Activated CD4-positive, alpha-beta T cell treated with anti-CD3 and anti-CD28 coated beads, Interleukin-2, amount 10 ng/mL, durations not matched to agents 24 days and 14 days (primary cell): ENCODE measurements at regions not wholly inside any gene's neighbourhood (a gene's known extent, or its start where the extent isn't known, plus 50 kb on each side); places are given as distances from the start of the nearest gene placed in this dataset.

Experiments used
- DNase-seq: peaks from one replicate; pipeline ENCODE4 v3.0.0; 2022
- H3K27ac Mint-ChIP-seq: one replicate; pipeline ENCODE4 v1.8.0; 2022; ENCODE audit warnings: mild to moderate bottlenecking, mixed read lengths
- H3K27me3 Mint-ChIP-seq: one replicate; pipeline ENCODE4 v1.8.0; 2022; ENCODE audit warnings: mixed read lengths
- H3K36me3 Mint-ChIP-seq: one replicate; pipeline ENCODE4 v1.8.0; 2022; ENCODE audit warnings: low read depth, mild to moderate bottlenecking, mixed read lengths
- H3K4me1 Mint-ChIP-seq: one replicate; pipeline ENCODE4 v1.8.0; 2021; ENCODE audit warnings: mixed read lengths
- H3K4me3 Mint-ChIP-seq: one replicate; pipeline ENCODE4 v1.8.0; 2022; ENCODE audit warnings: mild to moderate bottlenecking, moderate library complexity, mixed read lengths
- H3K9me3 Mint-ChIP-seq: one replicate; pipeline ENCODE4 v1.8.0; 2021; ENCODE audit warnings: mixed read lengths
- intact Hi-C: fragments of 100-400 bp; cut with micrococcal nuclease; formaldehyde crosslinking; loops from one replicate; pipeline ENCODE4 v1.15.1; 2023

GRCh38 chr12:33672836-33673577, 233.4 kb upstream of the SYT10 start:
- Mint-ChIP-seq H3K4me1 (no peaks in the 10 kb centered on the region), H3K9me3 (no peaks in the 10 kb centered on the region), H3K27ac (no peak overlapping the region), H3K36me3 (no peaks in the 10 kb centered on the region), H3K4me3 (no peak overlapping the region), H3K27me3 (no peaks in the 10 kb centered on the region)
- intact Hi-C loops = no loop called here
- DNase-seq = no peak

DNA sequence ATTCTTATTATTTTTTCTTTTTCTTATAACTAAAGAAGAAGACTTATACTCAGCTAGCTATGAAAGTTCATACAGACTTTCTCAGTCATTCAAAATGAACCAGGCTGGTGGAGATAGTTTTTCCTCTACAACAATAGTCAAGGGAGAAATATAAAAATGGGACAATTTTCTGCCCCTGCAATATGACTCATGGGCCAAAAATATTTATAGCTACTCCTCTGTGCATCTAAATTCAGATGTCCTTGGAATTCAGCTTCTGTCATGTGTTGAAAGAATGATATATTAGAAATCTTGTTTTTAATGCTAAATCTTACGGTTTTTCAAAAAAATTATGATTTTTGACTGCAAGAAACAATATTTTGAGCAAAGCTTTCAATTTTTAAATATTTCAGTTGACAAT, 237.2 kb upstream of the SYT10 start:
- intact Hi-C loops = no loop called here
- DNase-seq = no peak
- H3K4me1 Mint-ChIP-seq = no peaks in the 10 kb centered on the region
- no peaks in the 10 kb centered on the region for H3K27me3 Mint-ChIP-seq
- H3K36me3 Mint-ChIP-seq = no peaks in the 10 kb centered on the region
- H3K9me3 Mint-ChIP-seq = no peaks in the 10 kb centered on the region
- H3K27ac Mint-ChIP-seq = no peak overlapping the region
- H3K4me3 Mint-ChIP-seq = no peak overlapping the region

- H3K27me3 Mint-ChIP-seq = no peaks in the 10 kb centered on the region
- no peak for DNase-seq
- intact Hi-C loops = no loop called here
- H3K4me1 Mint-ChIP-seq = no peaks in the 10 kb centered on the region
- H3K36me3 Mint-ChIP-seq = no peaks in the 10 kb centered on the region
- H3K4me3 Mint-ChIP-seq = no peak overlapping the region
- no peak overlapping the region for H3K27ac Mint-ChIP-seq
- no peaks in the 10 kb centered on the region for H3K9me3 Mint-ChIP-seq
These were observed 238.8 kb upstream of the SYT10 start for GRCh38 chr12:33678221-33678964.

DNA sequence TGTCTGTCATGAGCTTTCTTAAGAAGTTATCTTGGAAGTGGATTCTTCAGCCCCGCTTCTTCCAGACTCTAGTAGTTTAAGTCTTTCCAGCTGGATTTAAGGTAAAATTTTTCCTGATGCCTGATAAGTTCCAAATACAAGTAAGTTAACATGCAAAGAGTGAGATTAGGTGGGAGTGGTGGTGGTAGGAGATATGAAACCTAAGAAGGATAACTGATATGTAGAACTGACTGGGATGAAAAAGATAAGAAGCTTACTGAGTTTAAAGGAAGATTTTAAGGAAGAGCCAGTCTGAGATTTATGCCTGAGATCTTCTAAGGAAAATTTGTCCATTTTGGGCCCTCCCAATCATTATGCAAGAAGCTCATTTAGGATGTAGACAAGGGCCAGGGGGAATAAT, 250.9 kb upstream of the SYT10 start:
- H3K27me3 Mint-ChIP-seq = no peaks in the 10 kb centered on the region
- no peak for DNase-seq
- no peaks in the 10 kb centered on the region for H3K4me1 Mint-ChIP-seq
- no peaks in the 10 kb centered on the region for H3K9me3 Mint-ChIP-seq
- intact Hi-C loops = no loop called here
- H3K27ac Mint-ChIP-seq = no peak overlapping the region
- no peaks in the 10 kb centered on the region for H3K36me3 Mint-ChIP-seq
- no peak overlapping the region for H3K4me3 Mint-ChIP-seq

DNA sequence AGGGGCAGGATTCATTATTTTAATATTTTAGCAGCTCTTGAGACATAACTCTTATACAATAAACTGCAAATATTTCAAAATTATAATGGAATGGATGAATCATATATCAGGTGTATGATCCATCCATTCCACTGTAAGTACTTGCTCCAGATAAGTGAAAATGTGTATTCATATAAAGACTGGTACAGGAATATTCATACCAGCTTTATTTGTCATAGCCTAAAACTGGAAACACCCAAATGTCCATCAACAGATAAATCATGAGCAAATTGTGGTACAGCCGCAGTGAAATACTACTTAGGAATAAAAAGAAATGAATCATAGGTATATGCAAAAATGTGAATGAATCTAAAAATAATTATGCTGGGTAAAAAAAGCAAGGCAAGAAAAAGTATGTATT, 263.6 kb upstream of the SYT10 start:
- Mint-ChIP-seq H3K36me3 (no peaks in the 10 kb centered on the region), H3K4me3 (no peak overlapping the region), H3K4me1 (no peaks in the 10 kb centered on the region), H3K27ac (no peak overlapping the region), H3K9me3 (no peaks in the 10 kb centered on the region), H3K27me3 (no peaks in the 10 kb centered on the region)
- DNase-seq = no peak
- intact Hi-C loops = no loop called here

- Mint-ChIP-seq H3K27ac (no peak overlapping the region), H3K27me3 (no peaks in the 10 kb centered on the region), H3K4me3 (no peak overlapping the region), H3K36me3 (no peaks in the 10 kb centered on the region), H3K9me3 (no peaks in the 10 kb centered on the region), H3K4me1 (no peaks in the 10 kb centered on the region)
- intact Hi-C loops = no loop called here
- DNase-seq = no peak
These were observed 267.3 kb upstream of the SYT10 start for GRCh38 chr12:33706927-33707326.

DNA sequence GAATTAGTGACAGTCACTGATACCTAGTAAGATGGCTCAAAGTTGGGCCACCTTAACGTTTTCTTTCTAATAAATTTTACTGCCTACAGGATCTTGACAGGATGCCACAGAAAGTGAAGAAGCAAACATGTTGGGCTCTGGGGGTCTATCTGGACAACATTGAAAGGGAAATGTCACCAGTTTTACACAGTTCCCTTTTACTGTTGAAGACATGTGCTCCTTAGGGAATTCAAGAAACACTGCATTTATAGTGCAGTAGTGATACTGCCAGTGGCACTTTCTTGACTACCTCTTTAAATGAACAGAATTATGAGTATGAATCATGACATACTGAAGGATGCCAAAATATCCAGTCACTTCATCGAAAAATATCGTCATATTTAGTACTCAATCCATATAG, 269.3 kb upstream of the SYT10 start:
- Mint-ChIP-seq H3K27me3 (no peaks in the 10 kb centered on the region), H3K4me3 (no peak overlapping the region), H3K27ac (no peak overlapping the region), H3K4me1 (no peaks in the 10 kb centered on the region), H3K36me3 (no peaks in the 10 kb centered on the region), H3K9me3 (no peaks in the 10 kb centered on the region)
- DNase-seq = no peak
- intact Hi-C loops = no loop called here

DNA sequence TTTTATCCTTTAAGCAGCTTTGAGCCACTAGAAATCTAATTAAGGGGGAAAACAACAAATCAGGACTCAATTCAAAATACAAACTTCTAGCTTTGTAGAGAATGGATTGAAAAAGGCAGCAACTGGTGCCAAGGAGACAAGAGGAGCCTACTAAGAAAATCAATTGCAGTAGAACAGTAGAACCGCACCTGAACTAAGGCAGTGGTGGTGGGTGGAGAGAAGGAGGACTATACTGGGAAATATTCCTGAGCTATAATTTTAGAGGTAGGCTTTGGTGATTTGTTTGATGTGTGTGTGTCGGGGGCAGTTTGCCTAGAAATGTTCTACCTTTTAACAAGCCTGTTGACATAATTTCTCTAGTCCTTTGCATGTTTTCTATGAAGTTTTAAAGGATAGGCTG, 270.9 kb upstream of the SYT10 start:
- no peak overlapping the region for H3K4me3 Mint-ChIP-seq
- no peak overlapping the region for H3K27ac Mint-ChIP-seq
- intact Hi-C loops = no loop called here
- H3K36me3 Mint-ChIP-seq = no peaks in the 10 kb centered on the region
- no peaks in the 10 kb centered on the region for H3K9me3 Mint-ChIP-seq
- H3K4me1 Mint-ChIP-seq = no peaks in the 10 kb centered on the region
- DNase-seq = no peak
- no peaks in the 10 kb centered on the region for H3K27me3 Mint-ChIP-seq

- intact Hi-C loops = no loop called here
- Mint-ChIP-seq H3K9me3 (no peaks in the 10 kb centered on the region), H3K27ac (no peak overlapping the region), H3K36me3 (no peaks in the 10 kb centered on the region), H3K4me3 (no peak overlapping the region), H3K27me3 (no peaks in the 10 kb centered on the region), H3K4me1 (no peaks in the 10 kb centered on the region)
- no peak for DNase-seq
These were observed 279.0 kb upstream of the SYT10 start for GRCh38 chr12:33718631-33719030.

- Mint-ChIP-seq H3K4me1 (no peaks in the 10 kb centered on the region), H3K27me3 (no peaks in the 10 kb centered on the region)
These were observed 281.9 kb upstream of the SYT10 start for GRCh38 chr12:33721561-33721960.

GRCh38 chr12:33724867-33725266, 285.2 kb upstream of the SYT10 start:
- Mint-ChIP-seq H3K9me3 (peaks cover 5% of the 10 kb centered on the region), H3K4me3 (no peak overlapping the region), H3K27me3 (no peaks in the 10 kb centered on the region), H3K27ac (no peak overlapping the region), H3K36me3 (no peaks in the 10 kb centered on the region), H3K4me1 (no peaks in the 10 kb centered on the region)
- DNase-seq = no peak
- intact Hi-C loops = no loop called here

More at GRCh38 chr12:33721561-33721960, 281.9 kb upstream of the SYT10 start:
- Mint-ChIP-seq H3K4me3 (no peak overlapping the region), H3K36me3 (no peaks in the 10 kb centered on the region), H3K27ac (no peak overlapping the region), H3K9me3 (no peaks in the 10 kb centered on the region)
- intact Hi-C loops = no loop called here
- no peak for DNase-seq

GRCh38 chr12:33734871-33735270, 287.4 kb upstream of the ALG10 start:
- no peaks in the 10 kb centered on the region for H3K4me1 Mint-ChIP-seq
- no peak overlapping the region for H3K4me3 Mint-ChIP-seq
- H3K27ac Mint-ChIP-seq = no peak overlapping the region
- no peaks in the 10 kb centered on the region for H3K36me3 Mint-ChIP-seq
- intact Hi-C loops = no loop called here
- H3K9me3 Mint-ChIP-seq = peaks cover 11% of the 10 kb centered on the region
- no peak for DNase-seq
- H3K27me3 Mint-ChIP-seq = no peaks in the 10 kb centered on the region

GRCh38 chr12:33752854-33753253, 269.4 kb upstream of the ALG10 start:
- Mint-ChIP-seq H3K27me3 (no peaks in the 10 kb centered on the region), H3K36me3 (no peaks in the 10 kb centered on the region), H3K27ac (no peak overlapping the region), H3K4me1 (no peaks in the 10 kb centered on the region), H3K4me3 (no peak overlapping the region), H3K9me3 (no peaks in the 10 kb centered on the region)
- intact Hi-C loops = no loop called here
- DNase-seq = no peak

- H3K27ac Mint-ChIP-seq = no peak overlapping the region
These were observed 264.6 kb upstream of the ALG10 start for GRCh38 chr12:33757701-33758100.

GRCh38 chr12:33759279-33759678, 263.0 kb upstream of the ALG10 start:
- Mint-ChIP-seq H3K4me1 (no peaks in the 10 kb centered on the region), H3K36me3 (no peaks in the 10 kb centered on the region), H3K4me3 (no peak overlapping the region), H3K9me3 (no peaks in the 10 kb centered on the region), H3K27me3 (no peaks in the 10 kb centered on the region), H3K27ac (no peak overlapping the region)
- no peak for DNase-seq
- intact Hi-C loops = no loop called here

More at GRCh38 chr12:33757701-33758100, 264.6 kb upstream of the ALG10 start:
- Mint-ChIP-seq H3K4me1 (no peaks in the 10 kb centered on the region), H3K9me3 (no peaks in the 10 kb centered on the region), H3K36me3 (no peaks in the 10 kb centered on the region), H3K4me3 (no peak overlapping the region), H3K27me3 (no peaks in the 10 kb centered on the region)
- no peak for DNase-seq
- intact Hi-C loops = no loop called here
